DMS153 (cell line): ENCODE measurements at regions not wholly inside any gene's neighbourhood (a gene's known extent, or its start where the extent isn't known, plus 50 kb on each side); places are given as distances from the start of the nearest gene placed in this dataset.
"Not testable (repeated sequence)": the region's sequence is repeated elsewhere in the genome, so short reads cannot be mapped to it uniquely, and the experiment has no call there.

Experiments used
- DNase-seq: peaks from one replicate; lab custom pipeline; 2025; lab: John Stamatoyannopoulos, UW

GRCh38 chr3:162647321-162647720 lies 1150.7 kb downstream of the OTOL1 start:
- no peak for DNase-seq

- DNase-seq = no peak
Observed at GRCh38 chr3:162658003-162658402, 1161.4 kb downstream of the OTOL1 start.

GRCh38 chr3:162665684-162666391 lies 1169.2 kb downstream of the OTOL1 start:
- DNase-seq = no peak

- no peak for DNase-seq
Observed at GRCh38 chr3:162666835-162667234, 1170.2 kb downstream of the OTOL1 start.

- no peak for DNase-seq
Observed at GRCh38 chr3:162670181-162670580, 1173.6 kb downstream of the OTOL1 start.

GRCh38 chr3:162677475-162677874 lies 1180.9 kb downstream of the OTOL1 start:
- no peak for DNase-seq

GRCh38 chr3:162678941-162679340 lies 1182.3 kb downstream of the OTOL1 start:
- no peak for DNase-seq

- DNase-seq = no peak
Observed at GRCh38 chr3:162684260-162684659, 1187.7 kb downstream of the OTOL1 start.

- no peak for DNase-seq
Observed at GRCh38 chr3:162699291-162699690, 1202.7 kb downstream of the OTOL1 start.

- no peak for DNase-seq
Observed at GRCh38 chr3:162701211-162701610, 1204.6 kb downstream of the OTOL1 start.

GRCh38 chr3:162702768-162703385 lies 1206.3 kb downstream of the OTOL1 start:
- no peak for DNase-seq

GRCh38 chr3:162704238-162704637 lies 1207.6 kb downstream of the OTOL1 start:
- no peak for DNase-seq

- no peak for DNase-seq
Observed at GRCh38 chr3:162704799-162705385, 1208.3 kb downstream of the OTOL1 start.

GRCh38 chr3:162708394-162708793 lies 1211.8 kb downstream of the OTOL1 start:
- not testable (repeated sequence) for DNase-seq

GRCh38 chr3:162708942-162709706 lies 1212.5 kb downstream of the OTOL1 start:
- DNase-seq = not testable (repeated sequence)

GRCh38 chr3:162710332-162711112 lies 1213.9 kb downstream of the OTOL1 start:
- no peak for DNase-seq

- DNase-seq = not testable (repeated sequence)
Observed at GRCh38 chr3:162717074-162717473, 1220.5 kb downstream of the OTOL1 start.

- no peak for DNase-seq
Observed at GRCh38 chr3:162718697-162719096, 1222.1 kb downstream of the OTOL1 start.

GRCh38 chr3:162719684-162720341 lies 1223.2 kb downstream of the OTOL1 start:
- DNase-seq = no peak

GRCh38 chr3:162721736-162722135 lies 1225.1 kb downstream of the OTOL1 start:
- no peak for DNase-seq

GRCh38 chr3:162722337-162722736 lies 1225.7 kb downstream of the OTOL1 start:
- DNase-seq = no peak
